ENCODE measurements at regions not wholly inside any gene's neighbourhood (a gene's known extent, or its start where the extent isn't known, plus 50 kb on each side); places are given as distances from the start of the nearest gene placed in this dataset.

- ChIA-PET POLR2A (no interaction called here), CTCF (no interaction called here)
- Histone ChIP-seq H3K9me3 (ENCODE audit: control insufficient read depth in 1 of 2, insufficient read depth in 1 of 2, low read length in 2 of 2) (no peaks in the 10 kb centered on the region), H3K4me3 (ENCODE audit: low read length) (no peak overlapping the region), H3K36me3 (ENCODE audit: insufficient read depth, low read length) (no peaks in the 10 kb centered on the region), H3K27me3 (ENCODE audit: control insufficient read depth in 1 of 2, insufficient read depth in 2 of 2, low read length in 2 of 2) (no peaks in the 10 kb centered on the region), H3K27ac (ENCODE audit: low read depth in 1 of 2, low read length in 2 of 2) (no peak overlapping the region), H3K4me1 (ENCODE audit: insufficient read depth, low read length) (no peaks in the 10 kb centered on the region)
- intact Hi-C loops (cut with DNase I, micrococcal nuclease): no loop called here
- H3K4me3 Mint-ChIP-seq: no peak overlapping the region
- DNase-seq (no peak), ATAC-seq (ENCODE audit: poor library complexity) (no peak)
- no peak for TF ChIP-seq CTCF (IDR thresholded peaks at IDR 0.05)
- no peaks in the 10 kb centered on the region for H3K36me3 Mint-ChIP-seq (ENCODE audit: low read depth)
- no peaks in the 10 kb centered on the region for H3K4me1 Mint-ChIP-seq (ENCODE audit: low read depth)
- no peak overlapping the region for H3K27ac Mint-ChIP-seq
- H3K9me3 Mint-ChIP-seq: no peaks in the 10 kb centered on the region
- H3K27me3 Mint-ChIP-seq: peaks cover 6% of the 10 kb centered on the region
Observed at GRCh38 chr4:35818520-35818919, 425.8 kb downstream of the ARAP2 start.

- H3K9me3 Mint-ChIP-seq: no peaks in the 10 kb centered on the region
- intact Hi-C loops (cut with DNase I, micrococcal nuclease): no loop called here
- H3K27ac Mint-ChIP-seq: no peak overlapping the region
- no peaks in the 10 kb centered on the region for H3K36me3 Mint-ChIP-seq (ENCODE audit: low read depth)
- ATAC-seq (ENCODE audit: poor library complexity): no peak
- peaks cover 6% of the 10 kb centered on the region for H3K27me3 Mint-ChIP-seq
- H3K27ac ChIP-seq (ENCODE audit: low read depth in 1 of 2, low read length in 2 of 2): no peak overlapping the region
- no peak for TF ChIP-seq CTCF (IDR thresholded peaks at IDR 0.05)
- H3K9me3 ChIP-seq (ENCODE audit: control insufficient read depth in 1 of 2, insufficient read depth in 1 of 2, low read length in 2 of 2): no peaks in the 10 kb centered on the region
- ChIA-PET CTCF (no interaction called here), POLR2A (no interaction called here)
- DNase-seq: no peak
- H3K4me1 ChIP-seq (ENCODE audit: insufficient read depth, low read length): no peaks in the 10 kb centered on the region
- no peak overlapping the region for H3K4me3 ChIP-seq (ENCODE audit: low read length)
- no peaks in the 10 kb centered on the region for H3K36me3 ChIP-seq (ENCODE audit: insufficient read depth, low read length)
- no peak overlapping the region for H3K4me3 Mint-ChIP-seq
- no peaks in the 10 kb centered on the region for H3K27me3 ChIP-seq (ENCODE audit: control insufficient read depth in 1 of 2, insufficient read depth in 2 of 2, low read length in 2 of 2)
- H3K4me1 Mint-ChIP-seq (ENCODE audit: low read depth): no peaks in the 10 kb centered on the region
Observed at GRCh38 chr4:35820003-35820402, 424.3 kb downstream of the ARAP2 start.

- no peaks in the 10 kb centered on the region for H3K27me3 ChIP-seq (ENCODE audit: control insufficient read depth in 1 of 2, insufficient read depth in 2 of 2, low read length in 2 of 2)
- POLR2A ChIA-PET: no interaction called here
- H3K4me3 Mint-ChIP-seq: no peak overlapping the region
- intact Hi-C loops (cut with DNase I, micrococcal nuclease): no loop called here
- H3K4me1 ChIP-seq (ENCODE audit: insufficient read depth, low read length): no peaks in the 10 kb centered on the region
- no peaks in the 10 kb centered on the region for H3K36me3 Mint-ChIP-seq (ENCODE audit: low read depth)
- no peaks in the 10 kb centered on the region for H3K9me3 ChIP-seq (ENCODE audit: control insufficient read depth in 1 of 2, insufficient read depth in 1 of 2, low read length in 2 of 2)
- H3K4me1 Mint-ChIP-seq (ENCODE audit: low read depth): no peaks in the 10 kb centered on the region
- DNase-seq (no peak), ATAC-seq (ENCODE audit: poor library complexity) (no peak)
- no peak overlapping the region for H3K27ac ChIP-seq (ENCODE audit: low read depth in 1 of 2, low read length in 2 of 2)
- no peaks in the 10 kb centered on the region for H3K9me3 Mint-ChIP-seq
- H3K36me3 ChIP-seq (ENCODE audit: insufficient read depth, low read length): no peaks in the 10 kb centered on the region
- CTCF ChIA-PET: no interaction called here
- H3K27ac Mint-ChIP-seq: no peak overlapping the region
- no peak for TF ChIP-seq CTCF (IDR thresholded peaks at IDR 0.05)
- no peak overlapping the region for H3K4me3 ChIP-seq (ENCODE audit: low read length)
- no peaks in the 10 kb centered on the region for H3K27me3 Mint-ChIP-seq
Observed at GRCh38 chr4:35824231-35824630, 420.1 kb downstream of the ARAP2 start.
